Trophoblast cell (in vitro differentiated cells and primary cell): ENCODE measurements at regions not wholly inside any gene's neighbourhood (a gene's known extent, or its start where the extent isn't known, plus 50 kb on each side); places are given as distances from the start of the nearest gene placed in this dataset.

ENCODE experiments used
- DNase-seq, 2 donors: peaks; one replicate each; pipeline ENCODE4 v3.0.0-alpha.2; 2016
- H2AFZ ChIP-seq: 2 replicates; pipeline ENCODE4 v1.6.1; 2013; ENCODE audit warnings: low read length, moderate library complexity, mild to moderate bottlenecking; ENCODE audit not compliant: insufficient read depth, poor library complexity
- H2AK5ac ChIP-seq: 2 replicates; pipeline ENCODE4 v1.6.1; 2013; ENCODE audit warnings: mild to moderate bottlenecking, low read length
- H2BK120ac ChIP-seq: 2 replicates; pipeline ENCODE4 v1.6.1; 2013; ENCODE audit warnings: low read length, mild to moderate bottlenecking, moderate library complexity; ENCODE audit not compliant: insufficient read depth, poor library complexity
- H2BK12ac ChIP-seq: 2 replicates; pipeline ENCODE4 v1.6.1; 2013; ENCODE audit warnings: mild to moderate bottlenecking, low read length, moderate library complexity
- H2BK5ac ChIP-seq: 2 replicates; pipeline ENCODE4 v1.6.1; 2013; ENCODE audit warnings: low read length, low read depth, moderate library complexity, mild to moderate bottlenecking; ENCODE audit not compliant: poor library complexity
- H3K14ac ChIP-seq: 2 replicates; pipeline ENCODE4 v1.6.1; 2013; ENCODE audit warnings: mild to moderate bottlenecking, low read length
- H3K18ac ChIP-seq: 2 replicates; pipeline ENCODE4 v1.6.1; 2013; ENCODE audit warnings: mild to moderate bottlenecking, low read length
- H3K23ac ChIP-seq: 2 replicates; pipeline ENCODE4 v1.6.1; 2013; ENCODE audit warnings: low read length
- H3K27ac ChIP-seq: 2 replicates; pipeline ENCODE4 v1.5.1; 2013; ENCODE audit warnings: low read depth, mild to moderate bottlenecking, inconsistent platforms, low read length, moderate library complexity
- H3K27me3 ChIP-seq: 2 replicates; pipeline ENCODE4 v1.6.1; 2013; ENCODE audit warnings: inconsistent platforms, mild to moderate bottlenecking, low read length, moderate library complexity; ENCODE audit not compliant: insufficient read depth
- H3K36me3 ChIP-seq, 2 experiments: 1 replicate in 1 of 2; 2 replicates in 1 of 2; pipeline ENCODE4 v1.6.1; 2013; ENCODE audit warnings: low read length in 2 of 2, mild to moderate bottlenecking in 2 of 2, moderate library complexity in 1 of 2; ENCODE audit not compliant: insufficient read depth in 2 of 2, control insufficient read depth in 1 of 2
- H3K4ac ChIP-seq: 2 replicates; pipeline ENCODE4 v1.6.1; 2013; ENCODE audit warnings: low read depth, mild to moderate bottlenecking, low read length, moderate library complexity
- H3K4me1 ChIP-seq, 2 experiments: 1 replicate in 1 of 2; 2 replicates in 1 of 2; pipeline ENCODE4 v1.6.1; 2013; ENCODE audit warnings: low read length in 2 of 2, mild to moderate bottlenecking in 2 of 2, moderate library complexity in 1 of 2; ENCODE audit not compliant: insufficient read depth in 2 of 2, control insufficient read depth in 1 of 2
- H3K4me2 ChIP-seq: 2 replicates; pipeline ENCODE4 v1.6.1; 2013; ENCODE audit warnings: inconsistent platforms, mild to moderate bottlenecking, low read length, moderate library complexity
- H3K4me3 ChIP-seq: 2 replicates; pipeline ENCODE4 v1.5.1; 2013; ENCODE audit warnings: mild to moderate bottlenecking, low read depth, low read length, inconsistent platforms
- H3K79me1 ChIP-seq: one replicate; pipeline ENCODE4 v1.6.1; 2013; ENCODE audit warnings: low read length
- H3K79me2 ChIP-seq: 2 replicates; pipeline ENCODE4 v1.6.1; 2013; ENCODE audit warnings: low read length, mild to moderate bottlenecking; ENCODE audit not compliant: control insufficient read depth, insufficient read depth, poor library complexity
- H3K9ac ChIP-seq: 2 replicates; pipeline ENCODE4 v1.6.1; 2013; ENCODE audit warnings: mild to moderate bottlenecking, low read length
- H3K9me3 ChIP-seq: 2 replicates; pipeline ENCODE4 v1.6.1; 2013; ENCODE audit warnings: low read depth, mild to moderate bottlenecking, control low read depth, inconsistent platforms, low read length; ENCODE audit not compliant: insufficient read depth
- H4K12ac ChIP-seq: 2 replicates; pipeline ENCODE4 v1.6.1; 2013; ENCODE audit warnings: low read depth, mild to moderate bottlenecking, low read length, moderate library complexity
- H4K8ac ChIP-seq: 2 replicates; pipeline ENCODE4 v1.6.1; 2013; ENCODE audit warnings: low read depth, mild to moderate bottlenecking, low read length, moderate library complexity
- H4K91ac ChIP-seq: one replicate; pipeline ENCODE4 v1.6.1; 2013; ENCODE audit warnings: low read depth, mild to moderate bottlenecking, low read length, moderate library complexity
- WGBS: extraction: QIAGEN DNeasy Blood & Tissue Kit; methylation state at CpG from one replicate; pipeline ENCODE4 v1.1.7; 2013; ENCODE audit warnings: missing lambda C conversion rate; ENCODE audit not compliant: insufficient read length, insufficient coverage; ENCODE audit errors: extremely low coverage; 5-methylcytosine and 5-hydroxymethylcytosine counted together

DNA sequence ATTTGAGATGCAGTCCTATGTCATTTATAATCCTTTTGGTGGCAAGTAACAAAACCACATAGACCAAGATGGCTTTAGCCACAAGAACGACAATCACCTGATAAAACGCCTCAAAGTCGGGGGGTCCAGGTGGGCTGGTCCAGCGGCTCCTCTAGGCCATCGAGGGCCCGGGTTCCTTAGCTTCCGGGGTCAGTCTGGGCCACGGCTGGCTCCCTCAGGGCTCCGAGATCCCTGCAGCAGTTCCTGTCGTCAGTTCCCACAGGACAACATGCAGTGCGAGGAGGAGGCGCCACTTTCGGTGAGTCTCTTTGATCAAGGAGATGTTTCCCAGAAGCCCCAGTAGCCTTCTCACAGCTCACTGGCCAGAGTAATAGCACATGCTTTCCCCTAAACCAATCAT, 574.6 kb downstream of the AACS start:
- Histone ChIP-seq H4K8ac (no peak overlapping the region), H3K4me1 (no peaks in the 10 kb centered on the region), H2BK5ac (no peak overlapping the region), H4K12ac (no peak overlapping the region), H3K23ac (no peak overlapping the region), H3K36me3 (no peaks in the 10 kb centered on the region), H2AFZ (no peak overlapping the region), H3K27me3 (no peaks in the 10 kb centered on the region), H3K9ac (no peak overlapping the region), H3K18ac (no peak overlapping the region), H3K9me3 (no peaks in the 10 kb centered on the region), H2AK5ac (no peak overlapping the region), H3K79me2 (no peaks in the 10 kb centered on the region), H4K91ac (no peak overlapping the region), H3K4me3 (no peak overlapping the region), H3K4ac (no peak overlapping the region), H2BK12ac (no peak overlapping the region), H2BK120ac (no peak overlapping the region), H3K4me2 (no peak overlapping the region), H3K14ac (no peak overlapping the region), H3K27ac (no peak overlapping the region), H3K79me1 (no peaks in the 10 kb centered on the region)
- WGBS, result no CpG with 5 or more reads among the region's 13 CpGs
- no peak for DNase-seq

- Histone ChIP-seq H3K4ac (no peak overlapping the region), H4K91ac (no peak overlapping the region), H3K18ac (no peak overlapping the region), H2AFZ (no peak overlapping the region), H3K27ac (no peak overlapping the region), H4K8ac (no peak overlapping the region), H4K12ac (no peak overlapping the region), H3K23ac (no peak overlapping the region), H3K9me3 (no peaks in the 10 kb centered on the region), H3K79me2 (no peaks in the 10 kb centered on the region), H3K14ac (no peak overlapping the region), H3K79me1 (no peaks in the 10 kb centered on the region), H3K4me1 (no peaks in the 10 kb centered on the region), H3K4me2 (no peak overlapping the region), H3K9ac (no peak overlapping the region), H2BK5ac (no peak overlapping the region), H3K4me3 (no peak overlapping the region), H3K36me3 (no peaks in the 10 kb centered on the region), H2BK12ac (no peak overlapping the region), H2AK5ac (no peak overlapping the region), H3K27me3 (no peaks in the 10 kb centered on the region), H2BK120ac (no peak overlapping the region)
- no peak for DNase-seq
- WGBS, result no CpG with 5 or more reads among the region's 2 CpGs
Measured at GRCh38 chr12:125643055-125643454, 577.8 kb downstream of the AACS start.

GRCh38 chr12:125645724-125646123, 580.5 kb downstream of the AACS start:
- H4K8ac ChIP-seq, result no peak overlapping the region
- no CpG with 5 or more reads among the region's 5 CpGs for WGBS

DNA sequence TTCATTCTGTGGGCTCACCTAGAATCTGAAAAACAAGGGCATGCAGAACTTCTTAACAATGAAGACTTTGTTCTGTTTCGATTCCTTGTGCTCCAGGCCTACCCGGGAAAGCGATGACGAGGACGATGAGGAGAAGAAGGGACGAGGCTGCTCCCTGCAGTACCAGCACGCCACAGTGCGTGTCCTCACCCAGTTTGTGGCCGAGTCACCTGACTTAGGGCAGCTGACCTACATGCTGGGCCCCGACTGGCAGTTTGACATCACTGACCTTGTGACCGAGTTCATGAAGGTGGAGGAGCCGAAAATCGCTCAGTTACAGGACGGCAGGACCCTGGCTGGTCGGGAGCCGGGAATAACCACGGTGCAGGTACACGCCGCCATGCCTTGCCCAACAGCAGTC, 585.4 kb downstream of the AACS start:
- Histone ChIP-seq H3K27ac (no peak overlapping the region), H3K27me3 (no peaks in the 10 kb centered on the region), H3K9me3 (peaks cover 3% of the 10 kb centered on the region), H4K8ac (no peak overlapping the region), H2AK5ac (no peak overlapping the region), H3K14ac (no peak overlapping the region), H2BK5ac (no peak overlapping the region), H3K9ac (no peak overlapping the region), H3K4me1 (no peaks in the 10 kb centered on the region), H3K4me2 (no peak overlapping the region), H3K79me1 (no peaks in the 10 kb centered on the region), H3K79me2 (no peaks in the 10 kb centered on the region), H4K12ac (no peak overlapping the region), H2BK120ac (no peak overlapping the region), H4K91ac (no peak overlapping the region), H3K36me3 (no peaks in the 10 kb centered on the region), H3K18ac (no peak overlapping the region), H3K23ac (no peak overlapping the region), H2BK12ac (no peak overlapping the region), H3K4ac (no peak overlapping the region), H2AFZ (no peak overlapping the region), H3K4me3 (no peak overlapping the region)
- WGBS, result no CpG with 5 or more reads among the region's 19 CpGs
- DNase-seq, result no peak

More at GRCh38 chr12:125645724-125646123, 580.5 kb downstream of the AACS start:
- no peak overlapping the region for H3K4me3 ChIP-seq
- no peaks in the 10 kb centered on the region for H3K4me1 ChIP-seq
- H3K14ac ChIP-seq, result no peak overlapping the region
- H3K79me1 ChIP-seq, result no peaks in the 10 kb centered on the region
- H2AFZ ChIP-seq, result no peak overlapping the region
- no peak overlapping the region for H3K27ac ChIP-seq
- no peak overlapping the region for H3K18ac ChIP-seq
- no peak overlapping the region for H2BK120ac ChIP-seq
- H3K27me3 ChIP-seq, result no peaks in the 10 kb centered on the region
- H2BK5ac ChIP-seq, result no peak overlapping the region
- peaks cover 2% of the 10 kb centered on the region for H3K9me3 ChIP-seq
- H3K23ac ChIP-seq, result no peak overlapping the region
- no peak overlapping the region for H2AK5ac ChIP-seq
- H3K4ac ChIP-seq, result no peak overlapping the region
- no peak overlapping the region for H3K9ac ChIP-seq
- H4K12ac ChIP-seq, result no peak overlapping the region
- no peaks in the 10 kb centered on the region for H3K79me2 ChIP-seq
- no peak overlapping the region for H4K91ac ChIP-seq
- DNase-seq, result no peak
- H3K36me3 ChIP-seq, result no peaks in the 10 kb centered on the region
- H3K4me2 ChIP-seq, result no peak overlapping the region
- H2BK12ac ChIP-seq, result no peak overlapping the region
